ENCODE measurements at regions not wholly inside any gene's neighbourhood (a gene's known extent, or its start where the extent isn't known, plus 50 kb on each side); places are given as distances from the start of the nearest gene placed in this dataset.

DNA sequence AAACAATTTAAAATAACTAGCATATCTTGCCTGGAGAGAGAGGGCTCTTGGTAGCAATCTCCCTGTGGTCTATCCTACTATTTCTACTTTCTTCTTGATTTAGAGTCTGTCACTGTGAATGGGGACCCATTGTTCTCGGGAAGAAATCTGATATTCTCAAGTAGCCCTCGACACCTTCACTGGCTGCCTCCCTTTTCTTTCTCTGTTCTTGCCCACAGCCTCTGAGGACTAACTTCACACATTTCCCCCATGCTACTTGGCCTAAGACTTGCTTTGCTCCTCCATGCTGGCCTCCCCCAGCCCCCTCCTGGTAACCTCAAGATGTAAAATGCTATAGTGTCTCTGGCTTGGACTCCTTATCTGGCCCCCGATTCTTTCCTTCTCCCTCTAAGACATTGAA, 58.8 kb upstream of the NT5C1B start:
- no peak overlapping the region for H3K4me3 Mint-ChIP-seq
- H3K4me1 Mint-ChIP-seq = no peaks in the 10 kb centered on the region
- H3K27ac ChIP-seq (ENCODE audit: low read depth, low read length) = no peak overlapping the region
- H3K27me3 ChIP-seq (ENCODE audit: control insufficient read depth in 2 of 2, insufficient read depth in 2 of 2, low read length in 2 of 2) = no peaks in the 10 kb centered on the region
- POLR2A ChIA-PET = no interaction called here
- no peak overlapping the region for H3K27ac Mint-ChIP-seq
- H3K4me1 ChIP-seq (ENCODE audit: control insufficient read depth in 2 of 2, insufficient read depth in 2 of 2, low read length in 2 of 2) = no peaks in the 10 kb centered on the region
- H3K36me3 Mint-ChIP-seq = peaks cover 0 to 50% (median 36%) of the 10 kb centered on the region in 5 donors
- H3K4me3 ChIP-seq (ENCODE audit: low read length) = no peak overlapping the region
- CTCF ChIA-PET = no interaction called here
- ATAC-seq (no peak), DNase-seq (no peak)
- H3K36me3 ChIP-seq (ENCODE audit: control insufficient read depth in 2 of 3, insufficient read depth in 3 of 3, low read length in 3 of 3) = peaks cover 0 to 9% (median 0%) of the 10 kb centered on the region in 3 experiments
- peaks cover 0 to 15% (median 5%) of the 10 kb centered on the region in 11 donors for H3K9me3 Mint-ChIP-seq
- intact Hi-C loops (cut with micrococcal nuclease) = no loop called here
- no peaks in the 10 kb centered on the region for H3K9me3 ChIP-seq (ENCODE audit: control insufficient read depth in 2 of 3, low read length in 3 of 3)
- H3K27me3 Mint-ChIP-seq = no peaks in the 10 kb centered on the region

DNA sequence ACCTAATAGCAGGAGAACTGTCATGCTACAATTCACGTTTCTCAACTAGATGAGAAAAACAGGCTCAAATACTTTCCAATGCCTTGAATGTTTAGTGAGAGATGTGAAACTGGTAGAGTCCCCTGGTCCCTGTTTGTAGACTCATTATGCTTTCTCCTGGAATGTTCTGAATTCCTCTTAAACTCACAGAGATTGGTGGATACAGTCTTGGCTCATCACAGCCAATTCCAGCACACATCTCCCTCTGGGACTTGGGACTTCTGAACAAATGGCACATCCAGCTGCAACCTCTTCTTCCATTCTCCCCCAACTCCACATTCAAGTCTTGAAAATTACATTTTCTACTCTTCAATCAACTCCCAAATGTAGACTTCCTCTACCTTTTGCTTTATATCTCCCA, 58.4 kb upstream of the NT5C1B start:
- Histone ChIP-seq H3K27ac (ENCODE audit: low read depth, low read length) (no peak overlapping the region), H3K9me3 (ENCODE audit: control insufficient read depth in 2 of 3, low read length in 3 of 3) (no peaks in the 10 kb centered on the region), H3K36me3 (ENCODE audit: control insufficient read depth in 2 of 3, insufficient read depth in 3 of 3, low read length in 3 of 3) (peaks cover 0 to 9% (median 0%) of the 10 kb centered on the region in 3 experiments), H3K4me3 (ENCODE audit: low read length) (no peak overlapping the region), H3K4me1 (ENCODE audit: control insufficient read depth in 2 of 2, insufficient read depth in 2 of 2, low read length in 2 of 2) (no peaks in the 10 kb centered on the region), H3K27me3 (ENCODE audit: control insufficient read depth in 2 of 2, insufficient read depth in 2 of 2, low read length in 2 of 2) (no peaks in the 10 kb centered on the region)
- ChIA-PET CTCF (no interaction called here), POLR2A (no interaction called here)
- ATAC-seq (no peak), DNase-seq (no peak)
- Mint-ChIP-seq H3K27ac (no peak overlapping the region), H3K27me3 (no peaks in the 10 kb centered on the region), H3K4me1 (no peaks in the 10 kb centered on the region), H3K9me3 (peaks cover 0 to 15% (median 5%) of the 10 kb centered on the region in 11 donors), H3K4me3 (no peak overlapping the region), H3K36me3 (peaks cover 0 to 53% (median 37%) of the 10 kb centered on the region in 5 donors)
- intact Hi-C loops (cut with micrococcal nuclease) = no loop called here

DNA sequence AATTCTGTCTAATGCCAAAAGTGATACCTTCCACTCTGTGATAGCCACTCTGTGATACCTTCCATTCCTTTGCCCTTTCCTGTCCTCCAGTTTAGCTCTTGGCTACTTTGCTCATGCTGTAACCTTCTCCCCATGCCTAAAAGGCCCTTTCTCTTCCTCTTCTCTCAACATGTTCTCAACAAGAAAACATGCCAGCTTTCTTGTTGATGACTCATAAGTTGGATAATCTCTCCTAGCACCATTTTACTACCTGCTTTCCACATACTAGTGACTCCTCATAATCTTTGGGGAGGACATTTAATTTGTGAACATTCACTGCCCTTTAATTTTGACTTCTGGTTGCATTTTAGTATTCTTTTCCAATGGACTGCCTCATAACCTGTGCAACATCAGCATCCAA, 55.9 kb upstream of the NT5C1B start:
- peaks cover 0 to 60% (median 50%) of the 10 kb centered on the region in 5 donors for H3K36me3 Mint-ChIP-seq
- intact Hi-C loops (cut with micrococcal nuclease) = no loop called here
- no peak for ATAC-seq

DNA sequence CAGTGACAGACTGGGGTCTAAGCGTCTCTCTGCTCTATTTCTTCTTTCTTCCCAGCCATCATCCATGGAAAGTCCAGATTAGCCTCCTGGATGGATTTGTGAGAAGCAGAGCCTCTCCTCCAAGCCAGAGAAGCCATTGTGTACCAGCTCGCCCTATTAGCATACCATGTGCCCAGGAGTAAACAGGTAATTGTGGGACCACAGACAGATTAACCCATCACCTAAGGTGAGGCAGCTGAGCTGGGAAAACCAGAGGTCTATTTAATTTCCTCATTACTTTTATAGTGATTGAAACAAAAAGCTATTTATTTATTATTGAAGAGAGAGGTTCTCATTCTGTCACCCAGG, 54.7 kb upstream of the NT5C1B start:
- Histone ChIP-seq H3K4me1 (ENCODE audit: control insufficient read depth in 2 of 2, insufficient read depth in 2 of 2, low read length in 2 of 2) (no peaks in the 10 kb centered on the region), H3K9me3 (ENCODE audit: control insufficient read depth in 2 of 3, low read length in 3 of 3) (no peaks in the 10 kb centered on the region), H3K27ac (ENCODE audit: low read depth, low read length) (no peak overlapping the region), H3K4me3 (ENCODE audit: low read length) (no peak overlapping the region), H3K36me3 (ENCODE audit: control insufficient read depth in 2 of 3, insufficient read depth in 3 of 3, low read length in 3 of 3) (peaks cover 0 to 9% (median 0%) of the 10 kb centered on the region in 3 experiments), H3K27me3 (ENCODE audit: control insufficient read depth in 2 of 2, insufficient read depth in 2 of 2, low read length in 2 of 2) (no peaks in the 10 kb centered on the region)
- CTCF ChIA-PET = no interaction called here
- Mint-ChIP-seq H3K36me3 (peaks cover 0 to 67% (median 52%) of the 10 kb centered on the region in 5 donors), H3K27ac (no peak overlapping the region), H3K4me1 (no peaks in the 10 kb centered on the region), H3K27me3 (no peaks in the 10 kb centered on the region), H3K9me3 (peaks cover 2 to 15% (median 6%) of the 10 kb centered on the region in 11 donors), H3K4me3 (no peak overlapping the region)
- DNase-seq = no peak
- intact Hi-C loops (cut with micrococcal nuclease) = no loop called here
- no peak for ATAC-seq
- POLR2A ChIA-PET = no interaction called here

More for the DNA sequence above, 55.9 kb upstream of the NT5C1B start:
- H3K4me1 ChIP-seq (ENCODE audit: control insufficient read depth in 2 of 2, insufficient read depth in 2 of 2, low read length in 2 of 2) = no peaks in the 10 kb centered on the region
- H3K4me3 ChIP-seq (ENCODE audit: low read length) = no peak overlapping the region
- Mint-ChIP-seq H3K27me3 (no peaks in the 10 kb centered on the region), H3K4me3 (no peak overlapping the region), H3K27ac (no peak overlapping the region), H3K4me1 (no peaks in the 10 kb centered on the region), H3K9me3 (peaks cover 0 to 15% (median 6%) of the 10 kb centered on the region in 11 donors)
- DNase-seq = no peak
- H3K36me3 ChIP-seq (ENCODE audit: control insufficient read depth in 2 of 3, insufficient read depth in 3 of 3, low read length in 3 of 3) = peaks cover 0 to 9% (median 0%) of the 10 kb centered on the region in 3 experiments
- H3K27me3 ChIP-seq (ENCODE audit: control insufficient read depth in 2 of 2, insufficient read depth in 2 of 2, low read length in 2 of 2) = no peaks in the 10 kb centered on the region
- POLR2A ChIA-PET = no interaction called here
- H3K27ac ChIP-seq (ENCODE audit: low read depth, low read length) = no peak overlapping the region
- CTCF ChIA-PET = no interaction called here
- no peaks in the 10 kb centered on the region for H3K9me3 ChIP-seq (ENCODE audit: control insufficient read depth in 2 of 3, low read length in 3 of 3)

DNA sequence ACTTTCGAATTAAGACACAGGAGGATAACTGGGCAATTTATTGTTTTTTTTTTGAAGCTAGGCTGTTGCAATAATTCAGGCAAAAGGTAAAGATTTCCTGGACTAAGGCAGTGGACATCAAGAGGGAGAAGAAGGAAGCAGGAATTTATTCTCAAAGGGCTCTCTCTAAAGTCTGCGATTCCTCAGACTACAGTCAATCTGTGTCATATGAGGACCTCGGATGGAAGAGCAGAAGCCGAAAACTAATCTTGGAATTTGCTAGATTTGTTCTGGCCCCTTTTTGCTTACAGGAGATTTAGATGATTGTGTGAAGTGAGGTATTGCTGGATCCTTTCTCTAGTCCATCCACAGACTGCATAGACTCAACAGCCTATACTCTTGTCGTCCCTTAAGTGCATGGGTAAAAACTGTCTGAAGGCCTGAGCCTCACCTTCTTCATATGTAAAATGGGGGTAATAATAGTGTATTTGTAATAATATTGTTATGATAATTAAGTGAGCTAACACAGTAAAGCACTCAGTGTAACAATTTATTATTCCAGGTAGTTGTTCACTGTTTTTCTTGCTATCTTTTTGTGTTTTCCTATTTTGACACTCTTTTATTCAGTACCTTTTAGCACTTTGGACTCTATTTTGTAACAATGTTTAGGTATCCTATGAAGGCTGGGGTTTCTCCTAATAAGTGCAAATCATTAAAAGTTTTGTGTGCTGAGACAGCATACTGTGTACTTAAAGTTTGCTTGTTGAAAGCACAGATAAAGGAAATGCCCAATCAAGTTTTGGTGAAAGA, 54.2 kb upstream of the NT5C1B start:
- Histone ChIP-seq H3K27ac (ENCODE audit: low read depth, low read length) (no peak overlapping the region), H3K9me3 (ENCODE audit: control insufficient read depth in 2 of 3, low read length in 3 of 3) (no peaks in the 10 kb centered on the region), H3K36me3 (ENCODE audit: control insufficient read depth in 2 of 3, insufficient read depth in 3 of 3, low read length in 3 of 3) (peaks cover 0 to 9% (median 0%) of the 10 kb centered on the region in 3 experiments), H3K27me3 (ENCODE audit: control insufficient read depth in 2 of 2, insufficient read depth in 2 of 2, low read length in 2 of 2) (no peaks in the 10 kb centered on the region), H3K4me3 (ENCODE audit: low read length) (no peak overlapping the region), H3K4me1 (ENCODE audit: control insufficient read depth in 2 of 2, insufficient read depth in 2 of 2, low read length in 2 of 2) (no peaks in the 10 kb centered on the region)
- ATAC-seq (no peak), DNase-seq (no peak)
- H3K9me3 Mint-ChIP-seq = peaks cover 4 to 15% (median 6%) of the 10 kb centered on the region in 11 donors
- H3K36me3 Mint-ChIP-seq = peaks cover 0 to 65% (median 51%) of the 10 kb centered on the region in 5 donors
- no peak overlapping the region for H3K4me3 Mint-ChIP-seq
- intact Hi-C loops (cut with micrococcal nuclease) = no loop called here
- ChIA-PET CTCF (no interaction called here), POLR2A (no interaction called here)
- no peak overlapping the region for H3K27ac Mint-ChIP-seq
- no peaks in the 10 kb centered on the region for H3K27me3 Mint-ChIP-seq
- H3K4me1 Mint-ChIP-seq = no peaks in the 10 kb centered on the region

DNA sequence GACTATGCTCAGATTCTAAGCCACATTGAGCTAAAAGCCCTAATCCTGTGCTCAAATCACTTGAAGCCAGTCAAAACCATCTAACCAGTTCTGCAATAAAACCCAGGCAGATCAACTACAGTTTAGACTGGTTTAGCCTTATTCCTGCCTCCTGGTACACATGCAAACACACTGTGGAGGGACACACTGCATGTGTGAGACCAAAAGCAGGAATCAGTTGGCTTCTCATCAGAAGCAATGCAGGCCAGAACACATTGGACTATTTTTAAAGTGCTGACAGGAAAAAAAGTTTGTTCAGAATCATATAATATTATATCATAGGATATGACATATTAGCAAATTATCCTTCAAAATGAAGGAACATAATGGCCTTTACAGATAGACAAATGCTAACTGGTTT, 52.5 kb upstream of the NT5C1B start:
- H3K9me3 Mint-ChIP-seq = peaks cover 11 to 30% (median 15%) of the 10 kb centered on the region in 11 donors
- no peak overlapping the region for H3K4me3 Mint-ChIP-seq
- POLR2A ChIA-PET = no interaction called here
- peaks cover 0 to 2% (median 0%) of the 10 kb centered on the region in 3 experiments for H3K9me3 ChIP-seq (ENCODE audit: control insufficient read depth in 2 of 3, low read length in 3 of 3)
- H3K27ac ChIP-seq (ENCODE audit: low read depth, low read length) = no peak overlapping the region
- H3K27me3 Mint-ChIP-seq = no peaks in the 10 kb centered on the region
- H3K4me1 Mint-ChIP-seq = no peaks in the 10 kb centered on the region
- H3K4me3 ChIP-seq (ENCODE audit: low read length) = no peak overlapping the region
- CTCF ChIA-PET = no interaction called here
- peaks cover 1 to 70% (median 56%) of the 10 kb centered on the region in 5 donors for H3K36me3 Mint-ChIP-seq
- H3K36me3 ChIP-seq (ENCODE audit: control insufficient read depth in 2 of 3, insufficient read depth in 3 of 3, low read length in 3 of 3) = peaks cover 0 to 9% (median 0%) of the 10 kb centered on the region in 3 experiments
- no peaks in the 10 kb centered on the region for H3K27me3 ChIP-seq (ENCODE audit: control insufficient read depth in 2 of 2, insufficient read depth in 2 of 2, low read length in 2 of 2)
- DNase-seq (no peak), ATAC-seq (no peak)
- no peak overlapping the region for H3K27ac Mint-ChIP-seq
- intact Hi-C loops (cut with micrococcal nuclease) = no loop called here
- H3K4me1 ChIP-seq (ENCODE audit: control insufficient read depth in 2 of 2, insufficient read depth in 2 of 2, low read length in 2 of 2) = no peaks in the 10 kb centered on the region
